Right ventricle myocardium inferior (tissue), 1 donor: ENCODE measurements at regions not wholly inside any gene's neighbourhood (a gene's known extent, or its start where the extent isn't known, plus 50 kb on each side); places are given as distances from the start of the nearest gene placed in this dataset.

Experiments
- ATAC-seq: fragments of 200-7000 bp; cut with Tn5 transposase; one replicate; pipeline ENCODE4 v1.9.1; 2020; ENCODE audit warnings: mild to moderate bottlenecking, moderate library complexity
- DNase-seq: peaks from one replicate; pipeline ENCODE4 v3.0.0; 2021; ENCODE audit errors: missing footprints
- intact Hi-C: fragments of 100-400 bp; cut with DNase I; formaldehyde crosslinking; loops from one replicate; pipeline ENCODE4 v1.11.0; 2022
- donor health status: DM: no; HTN: yes; CAD: no; lungs with severe emphysema.

- no peak for DNase-seq
- peak; percentile 32 for ATAC-seq
- intact Hi-C loops: no loop called here
These were observed 288.7 kb downstream of the ZSWIM6 start for GRCh38 chr5:61620699-61621182.

DNA sequence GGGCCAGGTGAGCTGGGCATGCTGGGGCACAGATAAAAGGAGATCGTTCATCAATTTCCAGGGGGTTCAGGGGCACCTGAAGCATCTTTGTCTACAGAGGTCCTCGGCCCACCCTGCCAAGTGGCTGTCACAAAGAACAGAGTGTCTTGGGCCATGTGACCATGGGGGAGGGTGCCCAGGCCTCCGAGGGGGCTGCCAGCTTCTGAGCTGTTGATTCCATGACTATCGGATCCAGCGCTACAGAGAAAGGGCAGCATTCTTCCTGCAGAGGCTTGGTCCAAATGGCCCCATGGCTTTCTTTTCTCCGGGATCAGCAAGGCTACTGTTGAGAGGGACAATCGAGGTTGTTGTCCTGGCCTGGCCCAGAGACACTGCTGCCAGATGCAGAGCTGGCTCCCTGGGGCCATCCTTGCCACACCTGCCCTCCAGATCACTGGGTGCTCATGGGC lies 289.2 kb downstream of the ZSWIM6 start:
- intact Hi-C loops: no loop called here
- DNase-seq (no peak), ATAC-seq (no peak)

DNA sequence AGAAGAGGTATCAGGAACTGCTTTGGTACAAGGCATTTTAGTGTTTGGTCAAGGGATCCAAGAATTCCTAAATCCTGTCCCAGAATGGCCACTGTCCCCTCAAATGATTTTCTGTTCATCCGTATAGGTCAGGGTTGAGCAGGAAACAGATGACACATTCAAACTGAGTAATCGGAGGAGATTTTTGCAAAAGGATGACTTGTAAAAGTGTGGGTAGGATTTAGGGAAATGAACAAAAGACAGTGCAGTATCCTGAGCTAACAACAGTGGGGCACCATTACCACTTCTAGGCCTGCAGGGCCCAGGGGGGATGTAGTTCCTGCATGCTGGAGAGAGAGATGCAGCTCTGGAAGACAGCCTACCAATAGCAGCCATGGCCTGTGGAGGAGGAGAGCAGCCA lies 290.1 kb downstream of the ZSWIM6 start:
- DNase-seq (no peak), ATAC-seq (no peak)
- intact Hi-C loops: no loop called here

GRCh38 chr5:61623401-61624069 lies 291.5 kb downstream of the ZSWIM6 start:
- ATAC-seq (no peak), DNase-seq (no peak)
- intact Hi-C loops: no loop called here

GRCh38 chr5:61624553-61625136 lies 292.6 kb downstream of the ZSWIM6 start:
- intact Hi-C loops: no loop called here
- no peak for ATAC-seq
- no peak for DNase-seq

DNA sequence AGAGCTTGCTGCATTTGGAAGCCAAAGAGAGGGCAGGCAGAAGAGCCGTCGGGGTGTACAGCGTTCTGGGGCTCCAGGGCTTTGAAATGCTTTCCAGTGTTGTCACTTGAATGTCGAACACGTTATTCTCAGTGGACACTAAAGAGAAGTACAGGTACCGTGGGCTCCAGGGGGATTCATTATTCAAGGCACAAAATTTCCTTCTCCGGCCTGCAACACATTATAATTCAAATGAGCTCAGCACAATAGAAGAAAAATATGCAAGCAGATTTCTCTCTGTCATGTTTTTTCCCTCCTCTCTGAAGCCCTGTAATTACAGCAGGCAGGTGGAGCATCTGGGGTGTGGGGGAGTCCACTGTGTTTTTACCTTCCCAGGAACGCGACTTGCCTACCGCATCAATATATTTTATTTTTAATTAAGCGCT lies 293.1 kb downstream of the ZSWIM6 start:
- ATAC-seq (no peak), DNase-seq (no peak)

DNA sequence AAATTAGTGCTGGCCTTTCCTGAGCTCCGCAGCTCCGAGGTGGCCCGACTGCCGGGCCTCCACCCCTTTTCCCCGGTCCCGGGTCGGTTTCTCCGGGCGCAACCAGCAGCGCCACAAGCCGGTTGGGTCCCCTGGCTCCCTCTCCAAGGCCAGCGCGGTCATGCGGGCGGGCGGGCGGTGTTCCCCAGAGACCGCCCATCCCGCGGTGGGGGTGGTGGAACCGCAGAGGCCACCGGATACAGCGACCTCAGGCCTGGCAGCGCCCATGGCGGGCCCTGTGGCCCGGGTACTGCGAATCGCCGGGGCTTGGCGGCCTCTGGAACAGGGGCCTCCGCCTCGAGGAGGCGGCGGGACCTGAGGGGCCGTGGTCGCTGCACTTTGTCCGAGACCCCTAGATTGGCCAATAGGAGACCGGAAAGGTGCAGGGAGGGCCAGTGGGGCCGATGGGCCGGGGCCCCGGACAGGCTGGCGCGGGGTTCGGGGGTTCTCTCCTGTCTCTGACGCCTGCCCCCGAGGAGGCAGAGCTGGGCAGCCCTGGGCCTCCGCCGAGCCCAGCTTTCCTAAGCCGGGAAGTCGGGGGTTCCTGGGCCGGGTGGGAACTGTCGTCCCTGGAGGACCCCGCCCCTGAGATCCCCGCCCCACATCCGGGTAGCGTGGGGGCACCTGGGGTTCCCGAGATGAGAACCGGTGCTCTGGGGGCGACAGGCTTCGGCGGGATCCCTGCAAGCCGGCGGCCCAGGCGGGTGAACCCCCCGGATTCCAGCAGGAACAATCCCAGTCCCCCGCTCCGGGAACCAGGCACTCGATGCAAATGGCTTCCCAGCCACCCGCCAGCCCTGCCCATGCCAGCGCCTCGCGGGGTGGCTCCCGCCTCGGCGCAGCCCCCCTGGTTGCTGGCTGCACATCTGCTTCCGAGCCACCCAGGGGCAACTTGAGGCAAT lies 293.9 kb downstream of the ZSWIM6 start:
- DNase-seq (peak; percentile 89), ATAC-seq (peak; percentile 96)
- intact Hi-C loops: loop anchor here (2.0 kb wide), 1 partner anchor 293 kb away; the partner anchor contains the start of gene ZSWIM6

More for the DNA sequence above, 293.1 kb downstream of the ZSWIM6 start:
- intact Hi-C loops: no loop called here

GRCh38 chr5:61626639-61627282 lies 294.7 kb downstream of the ZSWIM6 start:
- ATAC-seq: no peak
- no peak for DNase-seq
- intact Hi-C loops: loop anchor here (2.0 kb wide), 1 partner anchor 294 kb away; the partner anchor contains the start of gene ZSWIM6

GRCh38 chr5:61627531-61627930 lies 295.5 kb downstream of the ZSWIM6 start:
- intact Hi-C loops: loop anchor here (2.0 kb wide), 1 partner anchor 295 kb away; the partner anchor contains the start of gene ZSWIM6
- ATAC-seq (no peak), DNase-seq (no peak)

GRCh38 chr5:61630908-61631307 lies 298.9 kb downstream of the ZSWIM6 start:
- intact Hi-C loops: loop anchor here (10.0 kb wide), 2 partner anchors 226 to 686 kb away; partner anchors contain the start of genes ERCC8 and NDUFAF2
- DNase-seq (no peak), ATAC-seq (no peak)

- peak; percentile 82 for DNase-seq
- ATAC-seq: peak; percentile 77
- intact Hi-C loops: loop anchor here (10.0 kb wide), 2 partner anchors 227 to 687 kb away; partner anchors contain the start of genes ERCC8 and NDUFAF2
These were observed 299.4 kb downstream of the ZSWIM6 start for GRCh38 chr5:61631438-61631941.

- intact Hi-C loops: loop anchor here (10.0 kb wide), 2 partner anchors 227 to 687 kb away; partner anchors contain the start of genes ERCC8 and NDUFAF2
- DNase-seq (no peak), ATAC-seq (peak; percentile 38)
These were observed 300.0 kb downstream of the ZSWIM6 start for GRCh38 chr5:61632064-61632463.

GRCh38 chr5:61635271-61635670 lies 303.2 kb downstream of the ZSWIM6 start:
- DNase-seq (no peak), ATAC-seq (no peak)
- intact Hi-C loops: loop anchor here (10.0 kb wide), 2 partner anchors 230 to 690 kb away; partner anchors contain the start of genes ERCC8 and NDUFAF2

GRCh38 chr5:61637566-61637965 lies 305.5 kb downstream of the ZSWIM6 start:
- intact Hi-C loops: loop anchor here (10.0 kb wide), 2 partner anchors 233 to 693 kb away; partner anchors contain the start of genes ERCC8 and NDUFAF2
- ATAC-seq (peak; percentile 53), DNase-seq (no peak)

GRCh38 chr5:61638476-61638875 lies 306.4 kb downstream of the ZSWIM6 start:
- peak; percentile 73 for ATAC-seq
- DNase-seq: no peak
- intact Hi-C loops: loop anchor here (10.0 kb wide), 2 partner anchors 234 to 694 kb away; partner anchors contain the start of genes ERCC8 and NDUFAF2

DNA sequence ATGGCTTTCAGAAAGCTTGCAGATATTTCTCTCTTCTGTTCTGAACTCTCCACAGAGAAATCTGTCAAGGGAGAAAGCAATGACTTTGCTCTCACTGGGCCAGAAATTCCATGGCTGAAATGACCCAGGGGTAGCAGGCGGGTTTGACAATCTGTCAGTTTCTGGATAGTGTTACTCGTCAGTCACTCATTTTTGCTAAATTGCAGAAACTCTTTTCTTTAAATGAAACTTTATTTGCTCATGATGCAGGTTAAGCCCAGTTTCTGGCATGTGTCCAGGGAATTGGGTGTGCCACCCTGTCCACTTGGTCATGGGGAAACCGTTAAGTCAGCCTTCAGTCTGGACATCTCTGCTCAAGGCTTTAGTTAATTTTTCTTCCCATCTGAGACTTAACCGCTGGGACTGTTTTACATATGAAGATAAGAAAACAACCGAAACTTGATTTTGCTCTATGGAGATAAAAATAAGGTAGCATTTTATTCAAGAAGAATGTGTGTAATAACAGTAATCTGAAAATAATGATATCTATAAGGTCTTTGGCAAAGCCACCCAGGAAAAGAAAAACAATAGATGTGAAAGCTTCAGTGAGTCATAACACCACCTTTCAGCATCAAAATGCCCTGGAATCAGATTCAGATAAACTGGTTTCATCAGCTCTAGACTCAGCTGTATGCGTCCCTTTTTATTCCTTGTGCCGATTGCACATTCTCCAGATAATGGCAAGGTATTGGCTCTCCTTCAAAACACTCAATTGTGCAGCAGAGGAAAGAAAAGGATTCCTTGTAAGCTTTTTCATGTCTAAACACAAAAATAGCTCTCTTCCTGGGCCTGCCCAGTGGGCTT lies 308.3 kb downstream of the ZSWIM6 start:
- intact Hi-C loops: no loop called here
- ATAC-seq (no peak), DNase-seq (no peak)
